Endothelial cell (in vitro differentiated cells): ENCODE measurements at regions not wholly inside any gene's neighbourhood (a gene's known extent, or its start where the extent isn't known, plus 50 kb on each side); places are given as distances from the start of the nearest gene placed in this dataset.

Experiments
- DNase-seq: peaks from one replicate; pipeline ENCODE4 v3.0.0; 2021; ENCODE audit warnings: low spot score
- H3K27ac Mint-ChIP-seq: one replicate; pipeline ENCODE4 v1.8.0; 2021; ENCODE audit warnings: mixed read lengths, inconsistent platforms; ENCODE audit not compliant: unreplicated experiment
- H3K27me3 Mint-ChIP-seq: one replicate; pipeline ENCODE4 v1.8.0; 2021; ENCODE audit warnings: mild to moderate bottlenecking, moderate library complexity, mixed read lengths, inconsistent platforms; ENCODE audit not compliant: unreplicated experiment
- H3K36me3 Mint-ChIP-seq: one replicate; pipeline ENCODE4 v1.8.0; 2021; ENCODE audit warnings: mild to moderate bottlenecking, low read depth, mixed read lengths, inconsistent platforms; ENCODE audit not compliant: unreplicated experiment
- H3K4me1 Mint-ChIP-seq: one replicate; pipeline ENCODE4 v1.8.0; 2021; ENCODE audit warnings: mild to moderate bottlenecking, mixed read lengths, inconsistent platforms; ENCODE audit not compliant: unreplicated experiment
- H3K4me3 Mint-ChIP-seq: one replicate; pipeline ENCODE4 v1.8.0; 2021; ENCODE audit warnings: mild to moderate bottlenecking, mixed read lengths, inconsistent platforms; ENCODE audit not compliant: unreplicated experiment
- H3K9me3 Mint-ChIP-seq: one replicate; pipeline ENCODE4 v1.8.0; 2021; ENCODE audit warnings: mixed read lengths, inconsistent platforms; ENCODE audit not compliant: unreplicated experiment
- CTCF ChIP-seq: fragments of 200-600 bp; sonication (generic); IDR thresholded peaks from one replicate; pipeline ENCODE4 v1.5.0; 2021; ENCODE audit warnings: antibody characterized with exemption; ENCODE audit not compliant: unreplicated experiment

GRCh38 chr2:12498286-12498685 is 218.4 kb upstream of the TRIB2 start:
- H3K27ac Mint-ChIP-seq: no peak overlapping the region
- peaks cover 2% of the 10 kb centered on the region for H3K27me3 Mint-ChIP-seq
- no peak for TF ChIP-seq CTCF
- H3K4me3 Mint-ChIP-seq: no peak overlapping the region
- H3K9me3 Mint-ChIP-seq: no peaks in the 10 kb centered on the region
- DNase-seq: no peak
- H3K36me3 Mint-ChIP-seq: no peaks in the 10 kb centered on the region
- H3K4me1 Mint-ChIP-seq: peaks cover 8% of the 10 kb centered on the region

- Mint-ChIP-seq H3K27me3 (peaks cover 2% of the 10 kb centered on the region), H3K36me3 (no peaks in the 10 kb centered on the region), H3K4me1 (peaks cover 8% of the 10 kb centered on the region), H3K4me3 (no peak overlapping the region), H3K27ac (no peak overlapping the region), H3K9me3 (no peaks in the 10 kb centered on the region)
- no peak for DNase-seq
- TF ChIP-seq CTCF: no peak
Measured at GRCh38 chr2:12498704-12499103, 218.0 kb upstream of the TRIB2 start.

GRCh38 chr2:12500899-12501298 is 215.8 kb upstream of the TRIB2 start:
- DNase-seq: no peak
- Mint-ChIP-seq H3K4me3 (no peak overlapping the region), H3K9me3 (no peaks in the 10 kb centered on the region), H3K27me3 (peaks cover 2% of the 10 kb centered on the region), H3K27ac (no peak overlapping the region), H3K4me1 (peaks cover 8% of the 10 kb centered on the region), H3K36me3 (no peaks in the 10 kb centered on the region)
- no peak for TF ChIP-seq CTCF

- DNase-seq: no peak
- Mint-ChIP-seq H3K27me3 (peaks cover 2% of the 10 kb centered on the region), H3K4me1 (peaks cover 8% of the 10 kb centered on the region), H3K36me3 (no peaks in the 10 kb centered on the region), H3K9me3 (no peaks in the 10 kb centered on the region), H3K4me3 (no peak overlapping the region), H3K27ac (no peak overlapping the region)
- no peak for TF ChIP-seq CTCF
Measured at GRCh38 chr2:12501469-12502158, 215.1 kb upstream of the TRIB2 start.

- Mint-ChIP-seq H3K4me1 (peaks cover 8% of the 10 kb centered on the region), H3K27me3 (no peaks in the 10 kb centered on the region), H3K36me3 (no peaks in the 10 kb centered on the region), H3K27ac (no peak overlapping the region), H3K4me3 (no peak overlapping the region), H3K9me3 (no peaks in the 10 kb centered on the region)
- no peak for TF ChIP-seq CTCF
- no peak for DNase-seq
Measured at GRCh38 chr2:12502759-12503158, 214.0 kb upstream of the TRIB2 start.
